ENCODE measurements at regions not wholly inside any gene's neighbourhood (a gene's known extent, or its start where the extent isn't known, plus 50 kb on each side); places are given as distances from the start of the nearest gene placed in this dataset.

- no peak for DNase-seq
Observed at GRCh38 chr15:97748576-97748975, 211.9 kb upstream of the ARRDC4 start.

GRCh38 chr15:97750060-97750459, 210.4 kb upstream of the ARRDC4 start:
- DNase-seq: no peak

- no peak for DNase-seq
Observed at GRCh38 chr15:97755726-97756125, 204.8 kb upstream of the ARRDC4 start.

GRCh38 chr15:97759363-97759762, 201.1 kb upstream of the ARRDC4 start:
- no peak for DNase-seq

- DNase-seq: no peak
Observed at GRCh38 chr15:97761110-97761509, 199.4 kb upstream of the ARRDC4 start.

GRCh38 chr15:97783240-97783639, 177.3 kb upstream of the ARRDC4 start:
- no peak for DNase-seq

GRCh38 chr15:97786741-97787140, 173.8 kb upstream of the ARRDC4 start:
- no peak for DNase-seq

- DNase-seq: no peak
Observed at GRCh38 chr15:97790180-97790579, 170.3 kb upstream of the ARRDC4 start.

- no peak for DNase-seq
Observed at GRCh38 chr15:97791824-97792792, 168.4 kb upstream of the ARRDC4 start.

GRCh38 chr15:97804950-97805349, 155.6 kb upstream of the ARRDC4 start:
- no peak for DNase-seq

GRCh38 chr15:97806766-97807165, 153.7 kb upstream of the ARRDC4 start:
- no peak for DNase-seq

- no peak for DNase-seq
Observed at GRCh38 chr15:97815835-97816234, 144.7 kb upstream of the ARRDC4 start.

- DNase-seq: no peak
Observed at GRCh38 chr15:97817276-97817890, 143.1 kb upstream of the ARRDC4 start.

GRCh38 chr15:97836003-97836402, 124.5 kb upstream of the ARRDC4 start:
- DNase-seq: no peak

- no peak for DNase-seq
Observed at GRCh38 chr15:97837896-97838295, 122.6 kb upstream of the ARRDC4 start.

GRCh38 chr15:97838606-97839210, 121.8 kb upstream of the ARRDC4 start:
- DNase-seq: no peak

- DNase-seq: no peak
Observed at GRCh38 chr15:97840501-97840900, 120.0 kb upstream of the ARRDC4 start.

- DNase-seq: no peak
Observed at GRCh38 chr15:97841558-97841957, 118.9 kb upstream of the ARRDC4 start.

GRCh38 chr15:97849183-97849582, 111.3 kb upstream of the ARRDC4 start:
- no peak for DNase-seq

- DNase-seq: no peak
Observed at GRCh38 chr15:97858296-97858695, 102.2 kb upstream of the ARRDC4 start.

- no peak for DNase-seq
Observed at GRCh38 chr15:97861529-97862260, 98.8 kb upstream of the ARRDC4 start.

- no peak for DNase-seq
Observed at GRCh38 chr15:97866959-97867358, 93.5 kb upstream of the ARRDC4 start.

- DNase-seq: no peak
Observed at GRCh38 chr15:97867870-97868269, 92.6 kb upstream of the ARRDC4 start.

All from midbrain (tissue), 1 donor.